Suprapubic skin (tissue), 4 donors: ENCODE measurements at regions not wholly inside any gene's neighbourhood (a gene's known extent, or its start where the extent isn't known, plus 50 kb on each side); places are given as distances from the start of the nearest gene placed in this dataset.

Source experiments
- DNase-seq, 2 donors: peaks; one replicate each; pipeline ENCODE4 v3.0.0-alpha.2; 2019; ENCODE audit warnings: low spot score in 2 of 2
- H3K27ac ChIP-seq: fragments of 200-600 bp; sonication (generic); one replicate; pipeline ENCODE4 v1.5.1; 2019
- H3K27me3 ChIP-seq: fragments of 200-600 bp; sonication (generic); one replicate; pipeline ENCODE4 v1.5.1; 2019
- H3K36me3 ChIP-seq: fragments of 200-600 bp; sonication (generic); one replicate; pipeline ENCODE4 v1.5.1; 2019
- H3K4me1 ChIP-seq: fragments of 200-600 bp; sonication (generic); one replicate; pipeline ENCODE4 v1.5.1; 2019
- H3K4me3 ChIP-seq: fragments of 200-600 bp; sonication (generic); one replicate; pipeline ENCODE4 v1.5.1; 2019; ENCODE audit warnings: mild to moderate bottlenecking
- H3K9me3 ChIP-seq: fragments of 200-600 bp; sonication (generic); one replicate; pipeline ENCODE4 v1.5.1; 2019
- EP300 ChIP-seq: sonication (generic); formaldehyde crosslinking; IDR thresholded peaks from one replicate; pipeline ENCODE4 v1.6.1; 2017; ENCODE audit warnings: antibody characterized with exemption
- POLR2A ChIP-seq, 2 donors: fragments of 450-650 bp; IDR thresholded peaks; one replicate each; pipeline ENCODE4 v1.6.1; 2017; ENCODE audit warnings: antibody characterized with exemption in 2 of 2, mild to moderate bottlenecking in 2 of 2, moderate library complexity in 2 of 2
- POLR2AphosphoS5 ChIP-seq, 3 donors: sonication (generic); formaldehyde crosslinking; IDR thresholded peaks; one replicate each; pipeline ENCODE4 v1.6.1; 2017; ENCODE audit warnings: antibody characterized with exemption in 3 of 3
- WGBS: methylation state at CpG from one replicate; pipeline ENCODE4 v1.1.5; 2018; 5-methylcytosine and 5-hydroxymethylcytosine counted together
- TF ChIP-seq, protein P1 (sequence below), 2 donors: fragments of 200-600 bp in 1 of 2; fragments of 450-650 bp in 1 of 2; sonication (generic) in 1 of 2; IDR thresholded peaks; one replicate each; pipeline ENCODE4 v1.5.1; 2016 to 2019; ENCODE audit warnings: antibody characterized with exemption in 2 of 2, mild to moderate bottlenecking in 1 of 2, moderate library complexity in 1 of 2

DNA sequence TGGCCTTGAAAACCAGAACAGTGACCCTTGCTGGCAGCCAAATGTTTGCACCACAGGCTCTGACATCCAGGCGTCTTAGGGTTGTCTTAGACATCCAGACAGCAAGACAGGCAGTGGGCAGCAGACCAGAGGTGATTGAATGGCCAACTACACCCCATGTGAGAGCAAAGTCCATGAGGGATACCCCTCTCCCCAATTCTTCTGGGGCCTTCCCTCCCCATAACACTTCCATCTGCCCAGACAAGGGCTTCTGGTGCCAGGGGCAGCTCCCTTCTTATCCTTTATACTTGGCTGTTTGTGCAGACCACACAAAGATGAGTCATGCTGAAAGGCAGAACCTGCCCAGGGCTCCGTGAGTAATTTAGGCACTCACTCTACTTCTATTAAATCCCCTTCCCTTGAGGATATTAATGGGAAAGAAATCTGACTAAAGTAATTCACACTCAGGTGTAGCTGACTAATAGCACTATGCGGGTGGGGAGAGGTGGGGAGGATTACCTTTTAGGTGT, 257.9 kb downstream of the UACA start:
- no peak overlapping the region for H3K27ac ChIP-seq
- WGBS: 23% methylated on average over 3 of the region's 3 CpGs

DNA sequence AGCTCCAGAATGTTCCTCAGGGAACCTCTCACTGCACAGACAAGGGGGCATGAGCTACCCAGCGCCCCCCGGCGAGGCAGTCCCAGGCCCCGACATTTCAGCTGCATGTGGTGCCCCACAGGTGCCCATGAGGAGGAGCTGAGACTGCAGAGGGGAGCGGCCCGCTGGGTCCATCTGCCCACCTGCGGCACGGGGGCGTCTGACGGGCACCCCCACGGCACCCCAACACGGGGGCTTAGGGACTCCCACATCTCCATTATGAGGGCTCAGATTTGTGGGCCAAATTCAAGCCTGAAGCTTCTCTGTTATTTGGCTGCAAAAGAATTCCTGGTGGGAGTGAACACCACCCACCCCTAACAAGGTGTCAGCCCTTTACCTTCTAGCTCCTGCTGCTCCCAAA, 258.4 kb downstream of the UACA start:
- peaks cover 4% of the 10 kb centered on the region for H3K9me3 ChIP-seq

More for the DNA sequence above, 257.9 kb downstream of the UACA start:
- no peak for DNase-seq
- no peak overlapping the region for H3K4me3 ChIP-seq
- peaks cover 9% of the 10 kb centered on the region for H3K9me3 ChIP-seq
- H3K36me3 ChIP-seq: no peaks in the 10 kb centered on the region
- peaks cover 34% of the 10 kb centered on the region for H3K4me1 ChIP-seq
- H3K27me3 ChIP-seq: no peaks in the 10 kb centered on the region
- TF ChIP-seq POLR2AphosphoS5 (IDR thresholded peaks at IDR 0.05) (no peak), EP300 (no peak), POLR2A (IDR thresholded peaks at IDR 0.05) (no peak)
- TF ChIP-seq, protein P1, sequence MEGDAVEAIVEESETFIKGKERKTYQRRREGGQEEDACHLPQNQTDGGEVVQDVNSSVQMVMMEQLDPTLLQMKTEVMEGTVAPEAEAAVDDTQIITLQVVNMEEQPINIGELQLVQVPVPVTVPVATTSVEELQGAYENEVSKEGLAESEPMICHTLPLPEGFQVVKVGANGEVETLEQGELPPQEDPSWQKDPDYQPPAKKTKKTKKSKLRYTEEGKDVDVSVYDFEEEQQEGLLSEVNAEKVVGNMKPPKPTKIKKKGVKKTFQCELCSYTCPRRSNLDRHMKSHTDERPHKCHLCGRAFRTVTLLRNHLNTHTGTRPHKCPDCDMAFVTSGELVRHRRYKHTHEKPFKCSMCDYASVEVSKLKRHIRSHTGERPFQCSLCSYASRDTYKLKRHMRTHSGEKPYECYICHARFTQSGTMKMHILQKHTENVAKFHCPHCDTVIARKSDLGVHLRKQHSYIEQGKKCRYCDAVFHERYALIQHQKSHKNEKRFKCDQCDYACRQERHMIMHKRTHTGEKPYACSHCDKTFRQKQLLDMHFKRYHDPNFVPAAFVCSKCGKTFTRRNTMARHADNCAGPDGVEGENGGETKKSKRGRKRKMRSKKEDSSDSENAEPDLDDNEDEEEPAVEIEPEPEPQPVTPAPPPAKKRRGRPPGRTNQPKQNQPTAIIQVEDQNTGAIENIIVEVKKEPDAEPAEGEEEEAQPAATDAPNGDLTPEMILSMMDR (IDR thresholded peaks at IDR 0.05): no peak

DNA sequence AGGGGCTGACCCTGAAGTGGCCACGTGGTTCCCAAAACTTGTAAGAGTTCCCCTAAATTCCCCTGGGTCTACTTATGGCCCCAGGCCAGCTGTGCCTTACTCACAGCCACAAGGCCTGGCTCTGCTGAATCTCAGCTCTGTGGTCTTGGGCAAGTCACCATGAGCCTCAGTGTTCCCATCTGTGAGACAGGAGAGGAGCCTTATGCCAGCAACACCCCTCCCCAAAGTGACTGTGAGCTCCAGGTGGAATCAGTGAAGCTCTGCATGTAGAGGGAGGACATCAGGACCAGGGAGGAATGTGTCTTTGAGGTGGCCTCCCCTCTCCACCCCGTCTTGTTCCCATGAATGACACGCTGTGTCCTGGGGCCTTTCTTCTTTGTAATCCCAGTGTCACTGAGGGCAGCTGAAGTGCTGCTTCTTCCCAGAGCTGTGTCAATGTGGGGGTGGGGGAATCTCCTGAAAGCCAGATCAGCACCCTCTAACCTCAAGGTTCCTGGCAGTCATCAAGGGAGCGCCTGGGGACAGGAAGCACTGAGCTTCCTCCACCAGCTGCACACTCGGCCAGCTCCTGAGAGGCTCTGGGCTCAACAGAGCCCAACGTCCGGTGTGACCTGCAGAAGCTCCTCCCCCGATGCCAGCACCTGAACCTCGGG, 258.9 kb downstream of the UACA start:
- no peak for DNase-seq
- H3K9me3 ChIP-seq: no peaks in the 10 kb centered on the region
- H3K36me3 ChIP-seq: no peaks in the 10 kb centered on the region
- no peaks in the 10 kb centered on the region for H3K27me3 ChIP-seq
- TF ChIP-seq POLR2AphosphoS5 (IDR thresholded peaks at IDR 0.05): no peak
- no peak for TF ChIP-seq EP300
- 37% methylated on average over 8 of the region's 9 CpGs for WGBS
- no peak overlapping the region for H3K4me3 ChIP-seq
- peaks cover 34% of the 10 kb centered on the region for H3K4me1 ChIP-seq
- H3K27ac ChIP-seq: no peak overlapping the region

More for the DNA sequence above, 258.4 kb downstream of the UACA start:
- Histone ChIP-seq H3K27me3 (no peaks in the 10 kb centered on the region), H3K4me1 (peaks cover 34% of the 10 kb centered on the region), H3K36me3 (no peaks in the 10 kb centered on the region), H3K27ac (no peak overlapping the region), H3K4me3 (no peak overlapping the region)
- 70% methylated on average over 2 of the region's 12 CpGs for WGBS
- no peak for DNase-seq
- TF ChIP-seq POLR2AphosphoS5 (IDR thresholded peaks at IDR 0.05) (no peak), POLR2A (IDR thresholded peaks at IDR 0.05) (no peak), EP300 (no peak)
- TF ChIP-seq, protein P1 (IDR thresholded peaks at IDR 0.05): no peak

DNA sequence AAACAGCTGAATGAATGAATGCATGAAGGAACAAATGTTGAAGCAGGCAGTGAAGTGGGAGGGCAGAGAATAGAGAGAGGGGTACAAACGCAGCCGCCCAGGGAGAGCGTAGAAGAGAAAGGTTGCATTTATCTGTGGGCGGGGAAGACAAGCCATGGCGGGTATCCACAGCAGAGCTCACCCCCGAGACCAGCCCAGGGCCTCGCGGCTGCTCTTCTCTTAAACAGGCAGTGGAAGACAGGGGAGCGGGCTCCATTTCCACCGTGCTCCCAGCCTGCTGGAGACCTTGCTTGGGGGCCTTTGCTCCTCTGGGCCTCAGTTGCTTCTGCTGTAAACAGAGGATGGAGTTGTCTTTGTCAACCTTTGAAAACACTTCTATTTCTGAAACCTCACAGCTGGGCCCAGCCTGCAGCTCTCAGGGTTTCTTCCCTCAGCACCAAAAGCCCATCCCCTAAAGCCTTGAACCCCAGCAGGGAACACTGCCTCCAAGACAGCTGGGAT, 259.5 kb downstream of the UACA start:
- Histone ChIP-seq H3K4me1 (peaks cover 34% of the 10 kb centered on the region), H3K27me3 (no peaks in the 10 kb centered on the region), H3K27ac (no peak overlapping the region), H3K4me3 (no peak overlapping the region), H3K9me3 (no peaks in the 10 kb centered on the region), H3K36me3 (no peaks in the 10 kb centered on the region)
- TF ChIP-seq POLR2A (IDR thresholded peaks at IDR 0.05): no peak
- TF ChIP-seq POLR2AphosphoS5 (IDR thresholded peaks at IDR 0.05): no peak
- TF ChIP-seq EP300: no peak
- TF ChIP-seq, protein P1 (IDR thresholded peaks at IDR 0.05): no peak
- DNase-seq: no peak
- WGBS: 88% methylated on average over 10 of the region's 10 CpGs

DNA sequence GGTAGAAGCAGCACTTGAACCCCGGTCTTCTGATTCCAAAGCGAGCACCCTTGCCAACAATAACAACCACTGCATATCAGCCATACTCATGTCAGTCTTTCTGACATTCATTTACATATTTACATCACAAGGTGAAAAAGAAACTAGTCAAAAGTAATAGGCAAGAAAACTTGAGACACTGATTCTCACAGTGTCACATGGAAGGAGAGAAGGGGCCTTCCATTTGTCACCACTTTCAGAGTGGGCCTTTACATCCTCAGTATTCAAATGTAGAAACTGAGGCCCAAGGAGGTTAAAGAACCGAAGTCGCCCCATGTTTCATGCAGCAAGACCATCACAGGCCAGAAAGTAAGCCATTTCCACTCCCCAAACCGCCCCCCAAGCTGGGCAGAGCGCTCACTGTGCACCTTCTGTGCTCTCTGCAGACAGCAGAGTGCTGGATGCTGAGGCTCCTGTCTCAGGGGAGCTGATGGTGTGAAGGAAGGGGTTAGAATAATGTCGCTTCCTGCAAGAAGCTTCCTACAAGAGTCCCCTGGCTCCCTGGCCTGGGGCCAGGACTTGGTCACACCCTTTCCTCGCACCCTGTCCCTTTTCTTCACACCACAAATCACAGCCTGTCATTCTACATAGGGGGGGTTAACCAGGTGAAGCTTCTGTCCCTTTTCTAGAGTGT, 260.1 kb downstream of the UACA start:
- no peaks in the 10 kb centered on the region for H3K36me3 ChIP-seq
- H3K4me3 ChIP-seq: no peak overlapping the region
- no peaks in the 10 kb centered on the region for H3K27me3 ChIP-seq
- H3K4me1 ChIP-seq: peaks cover 34% of the 10 kb centered on the region
- no peak for TF ChIP-seq POLR2AphosphoS5 (IDR thresholded peaks at IDR 0.05)
- TF ChIP-seq, protein P1 (IDR thresholded peaks at IDR 0.05): no peak
- no peak for TF ChIP-seq POLR2A (IDR thresholded peaks at IDR 0.05)
- TF ChIP-seq EP300: no peak
- WGBS: 83% methylated on average over 7 of the region's 8 CpGs
- no peaks in the 10 kb centered on the region for H3K9me3 ChIP-seq
- H3K27ac ChIP-seq: no peak overlapping the region
- no peak for DNase-seq
